K562 (cell line): ENCODE measurements at regions not wholly inside any gene's neighbourhood (a gene's known extent, or its start where the extent isn't known, plus 50 kb on each side); places are given as distances from the start of the nearest gene placed in this dataset.

Experiments used
- ATAC-seq: fragments of 200-7000 bp; cut with Tn5 transposase; 3 replicates; pipeline ENCODE4 v1.9.1; 2020; ENCODE audit warnings: moderate library complexity
- BruUV-seq: library from RNA; stranded (reverse); fragments of 400-500 nt; replicated peaks from 2 replicates; lab custom pipeline; 2021; lab: Mats Ljungman, UMichigan
- CTCF ChIA-PET: fragments of 300-600 bp; formaldehyde crosslinking; extraction: SDS; loops from one replicate; lab custom pipeline; 2021; ENCODE audit warnings: low intra/inter-chr PET ratio; lab: Yijun Ruan, JAX
- POLR2A ChIA-PET: fragments of 300-600, 350-650 bp; sonication (Branson Sonifier 250); formaldehyde crosslinking; extraction: SDS; loops from one replicate; lab custom pipeline; 2021; ENCODE audit warnings: antibody characterized with exemption, inconsistent platforms; lab: Yijun Ruan, JAX
- DNase-seq, 4 experiments: peaks; one replicate each; pipeline versions ENCODE4 v3.0.0 to v3.0.0-alpha.2; 2011 to 2018; ENCODE audit warnings: low spot score in 3 of 4, mixed read lengths in 3 of 4; ENCODE audit errors: extremely low read depth in 1 of 4
- FAIRE-seq: peaks from 2 replicates; lab custom pipeline; 2011; peaks lifted over from hg19 to GRCh38; lab: Jason Lieb, UNC
- H2AFZ ChIP-seq: 2 replicates; pipeline ENCODE4 v1.6.0; 2011; ENCODE audit warnings: low read depth, low read length, control low read depth, inconsistent platforms
- H3K27ac ChIP-seq: fragments of 200-600 bp; 3 replicates; pipeline ENCODE4 v1.8.0; 2011; ENCODE audit warnings: low read depth, mild to moderate bottlenecking, control low read depth, inconsistent platforms, low read length, moderate library complexity, mixed read lengths; ENCODE audit errors: extremely low read depth
- H3K27me3 ChIP-seq, 2 experiments: fragments of 300-600 bp in 1 of 2; 2 replicates in 1 of 2; 3 replicates in 1 of 2; pipeline versions ENCODE4 v1.6.0 to v1.8.0; 2011; ENCODE audit warnings: inconsistent platforms in 2 of 2, low read length in 2 of 2, mild to moderate bottlenecking in 1 of 2, mixed read lengths in 1 of 2, moderate library complexity in 1 of 2; ENCODE audit not compliant: control insufficient read depth in 2 of 2, insufficient read depth in 2 of 2
- H3K36me3 ChIP-seq: fragments of 300-600 bp; 3 replicates; pipeline ENCODE4 v1.8.0; 2011; ENCODE audit warnings: mild to moderate bottlenecking, low read length, inconsistent platforms; ENCODE audit not compliant: control insufficient read depth, insufficient read depth
- H3K4me1 ChIP-seq, 2 experiments: fragments of 200-600 bp in 1 of 2; replicated peaks in 1 of 2; 2 replicates in 1 of 2; 3 replicates in 1 of 2; pipeline versions ENCODE4 v1.5.1 to v1.8.0; 2011; ENCODE audit warnings: inconsistent platforms in 2 of 2, low read length in 2 of 2, mild to moderate bottlenecking in 1 of 2, mixed read lengths in 1 of 2, moderate library complexity in 1 of 2; ENCODE audit not compliant: control insufficient read depth in 2 of 2, insufficient read depth in 2 of 2
- H3K4me2 ChIP-seq: 2 replicates; pipeline ENCODE4 v1.6.1; 2011; ENCODE audit warnings: low read length, control low read depth, inconsistent platforms, mixed read lengths; ENCODE audit not compliant: insufficient read depth
- H3K4me3 ChIP-seq: fragments of 200-600 bp; sonication (generic), shearing (Covaris generic); 2 replicates; pipeline ENCODE4 v1.5.1; 2016; ENCODE audit warnings: control low read depth, inconsistent platforms
- H3K79me2 ChIP-seq: fragments of 200-600 bp; 3 replicates; pipeline ENCODE4 v1.8.0; 2011; ENCODE audit warnings: low read length, inconsistent platforms; ENCODE audit not compliant: control insufficient read depth, insufficient read depth
- H3K9ac ChIP-seq, 2 experiments: 2 replicates each; pipeline versions ENCODE4 v1.6.0 to v1.6.1; 2011; ENCODE audit warnings: low read depth in 2 of 2, low read length in 2 of 2, control low read depth in 1 of 2, inconsistent platforms in 1 of 2, mild to moderate bottlenecking in 1 of 2, mixed read lengths in 1 of 2; ENCODE audit not compliant: insufficient read depth in 1 of 2
- H3K9me1 ChIP-seq: one replicate; pipeline ENCODE4 v1.6.0; 2011; ENCODE audit warnings: inconsistent platforms, mild to moderate bottlenecking, low read length, moderate library complexity; ENCODE audit not compliant: control insufficient read depth, insufficient read depth
- H3K9me3 ChIP-seq: replicated peaks from 2 replicates; pipeline ENCODE4 v1.5.1; 2011; ENCODE audit warnings: low read depth, low read length, inconsistent platforms; ENCODE audit not compliant: control insufficient read depth, insufficient read depth
- H4K20me1 ChIP-seq: replicated peaks from 2 replicates; pipeline ENCODE4 v1.6.1; 2011; ENCODE audit warnings: low read length, inconsistent platforms, mixed read lengths; ENCODE audit not compliant: control insufficient read depth, insufficient read depth
- HMG20A ChIP-seq: fragments of 450-650 bp; formaldehyde crosslinking; conservative IDR thresholded peaks from 2 replicates; pipeline ENCODE4 v1.4.0; 2020; ENCODE audit warnings: mild to moderate bottlenecking, mixed read lengths
- NR4A1 ChIP-seq, 2 experiments: fragments of 250-450 bp in 1 of 2; fragments of 450-650 bp in 1 of 2; sonication (Bioruptor Pico) in 1 of 2; IDR thresholded peaks; 2 replicates each; pipeline versions ENCODE4 v1.4.0 to v1.6.1; 2016 to 2020; ENCODE audit warnings: mild to moderate bottlenecking in 2 of 2, missing compliant biosample characterization in 1 of 2, missing genetic modification characterization in 1 of 2, moderate library complexity in 1 of 2
- WGBS: fragments of 100-300 bp; shearing (Covaris generic); methylation state at CpG from one replicate; pipeline ENCODE4 v1.1.6; 2016; ENCODE audit warnings: low coverage, mixed read lengths; ENCODE audit not compliant: insufficient coverage; ENCODE audit errors: missing lambda C conversion rate; 5-methylcytosine and 5-hydroxymethylcytosine counted together
- in situ Hi-C: fragments of 300-500 bp; cut with MboI; formaldehyde crosslinking; loops from 4 replicates; pipeline ENCODE4 v1.15.0; 2018; ENCODE audit warnings: inconsistent platforms, mixed read lengths
- intact Hi-C: fragments of 100-400 bp; cut with micrococcal nuclease; formaldehyde crosslinking; loops from 2 replicates; pipeline ENCODE4 v1.14.2; 2022
- TF ChIP-seq, protein P1 (sequence below): sonication (generic); formaldehyde crosslinking; IDR thresholded peaks from 2 replicates; pipeline ENCODE4 v1.9.0; 2022; ENCODE audit warnings: mild to moderate bottlenecking, missing genetic modification reagents

DNA sequence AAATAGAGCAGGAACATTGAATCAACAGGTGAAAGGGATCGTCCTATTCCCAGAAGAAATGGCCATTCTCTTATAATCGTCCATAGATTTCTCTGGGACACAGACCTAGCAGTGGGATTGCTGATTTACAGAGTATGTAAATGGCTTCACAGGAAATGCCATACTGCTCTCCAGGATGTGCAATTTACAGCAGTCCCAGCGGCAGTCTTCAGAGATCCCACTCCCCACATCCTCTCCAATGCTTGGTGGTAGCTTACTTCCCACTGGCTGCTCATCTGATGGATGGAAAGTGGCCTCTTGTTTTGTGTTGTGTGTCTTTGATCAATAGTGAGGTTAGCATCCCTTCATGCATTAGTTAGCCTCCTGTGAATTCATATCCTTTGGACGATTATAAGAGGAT is 58.1 kb upstream of the PRMT8 start:
- in situ Hi-C loops (no loop called here), intact Hi-C loops (no loop called here)
- POLR2A ChIA-PET: no interaction called here

DNA sequence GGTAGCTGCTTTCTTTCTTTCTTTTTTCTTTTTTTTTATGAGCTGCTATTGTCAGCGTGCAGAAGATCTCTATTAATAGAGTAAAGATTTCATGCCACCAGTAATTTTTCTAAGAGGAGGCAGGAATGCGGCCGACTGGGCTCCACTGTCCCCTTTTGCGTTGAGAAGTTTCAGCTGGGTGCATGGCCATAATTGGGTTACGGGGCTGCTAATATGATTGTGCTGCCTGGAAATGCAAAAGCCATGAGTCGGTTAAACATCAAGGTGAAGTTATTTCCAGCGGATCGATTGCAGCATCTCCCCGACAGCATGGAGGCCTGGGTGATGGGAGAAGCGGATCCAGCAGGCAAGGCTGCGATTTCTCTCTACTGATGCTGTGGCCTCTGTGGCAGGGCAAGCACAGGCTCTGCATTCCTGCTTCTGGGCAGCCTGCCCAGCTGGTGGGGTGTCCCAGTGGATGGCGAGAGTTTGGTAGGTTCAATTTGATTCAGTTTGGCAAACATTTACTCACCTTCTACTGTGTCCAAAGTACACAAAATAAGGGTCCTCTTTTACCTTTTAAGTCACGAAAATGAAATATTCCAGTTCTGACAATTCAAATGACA is 54.4 kb upstream of the PRMT8 start:
- no peak overlapping the region for H2AFZ ChIP-seq
- no peak overlapping the region for H3K4me2 ChIP-seq
- H3K36me3 ChIP-seq: no peaks in the 10 kb centered on the region
- 0% methylated on average over 13 of the region's 13 CpGs for WGBS
- H3K9me3 ChIP-seq: no peaks in the 10 kb centered on the region
- TF ChIP-seq HMG20A (CRISPR knock-in tag): no peak
- no peak for FAIRE-seq
- ChIA-PET CTCF (no interaction called here), POLR2A (interaction anchor here (0.6 to 0.7 kb wide), 2 partner anchors 208 to 318 kb away, joined by 3 read pairs; no protein-coding TSS in a partner anchor)
- no peaks in the 10 kb centered on the region for H3K79me2 ChIP-seq
- no TSS peak for BruUV-seq
- H3K9ac ChIP-seq: no peak overlapping the region
- no peaks in the 10 kb centered on the region for H3K9me1 ChIP-seq
- H3K4me3 ChIP-seq: no peak overlapping the region
- H4K20me1 ChIP-seq: no peaks in the 10 kb centered on the region
- no peaks in the 10 kb centered on the region for H3K4me1 ChIP-seq
- intact Hi-C loops (no loop called here), in situ Hi-C loops (no loop called here)
- no peak overlapping the region for H3K27ac ChIP-seq
- ATAC-seq: no peak
- DNase-seq: no peak
- H3K27me3 ChIP-seq: peaks cover 0 to 12% of the 10 kb centered on the region in 2 experiments; a peak in 2 of 5 replicates

More for the DNA sequence above, 58.1 kb upstream of the PRMT8 start:
- Histone ChIP-seq H3K27me3 (peaks cover 0 to 7% of the 10 kb centered on the region in 2 experiments; a peak in 2 of 5 replicates), H4K20me1 (no peaks in the 10 kb centered on the region), H3K79me2 (no peaks in the 10 kb centered on the region), H3K9me1 (no peaks in the 10 kb centered on the region), H3K4me2 (no peak overlapping the region), H3K4me1 (no peaks in the 10 kb centered on the region), H3K4me3 (no peak overlapping the region), H3K27ac (no peak overlapping the region), H3K9ac (no peak overlapping the region), H3K36me3 (no peaks in the 10 kb centered on the region), H3K9me3 (no peaks in the 10 kb centered on the region), H2AFZ (no peak overlapping the region)
- WGBS: 2% methylated on average over 4 of the region's 4 CpGs
- CTCF ChIA-PET: no interaction called here
- TF ChIP-seq NR4A1 (CRISPR knock-in tag; IDR thresholded peaks at IDR 0.05) (no peak), NR4A1 (tag; IDR thresholded peaks at IDR 0.05) (no peak)
- TF ChIP-seq, protein P1, sequence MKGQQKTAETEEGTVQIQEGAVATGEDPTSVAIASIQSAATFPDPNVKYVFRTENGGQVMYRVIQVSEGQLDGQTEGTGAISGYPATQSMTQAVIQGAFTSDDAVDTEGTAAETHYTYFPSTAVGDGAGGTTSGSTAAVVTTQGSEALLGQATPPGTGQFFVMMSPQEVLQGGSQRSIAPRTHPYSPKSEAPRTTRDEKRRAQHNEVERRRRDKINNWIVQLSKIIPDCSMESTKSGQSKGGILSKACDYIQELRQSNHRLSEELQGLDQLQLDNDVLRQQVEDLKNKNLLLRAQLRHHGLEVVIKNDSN (CRISPR knock-in tag): no peak
- DNase-seq (no peak), ATAC-seq (no peak), FAIRE-seq (no peak)
- BruUV-seq: no TSS peak
